Stomach (tissue), 4 donors: ENCODE measurements at regions not wholly inside any gene's neighbourhood (a gene's known extent, or its start where the extent isn't known, plus 50 kb on each side); places are given as distances from the start of the nearest gene placed in this dataset.

Source experiments
- EP300 ChIP-seq: sonication (generic); formaldehyde crosslinking; IDR thresholded peaks from one replicate; pipeline ENCODE4 v1.6.1; 2017; ENCODE audit warnings: antibody characterized with exemption
- TF ChIP-seq, protein P1 (sequence below), 7 experiments: fragments of 450-650 bp in 4 of 7; fragments of 200-600 bp in 3 of 7; sonication (generic) in 3 of 7; IDR thresholded peaks; one replicate each; pipeline ENCODE4 v1.5.1; 2016 to 2019; ENCODE audit warnings: antibody characterized with exemption in 7 of 7, control low read depth in 2 of 7, mild to moderate bottlenecking in 1 of 7

DNA sequence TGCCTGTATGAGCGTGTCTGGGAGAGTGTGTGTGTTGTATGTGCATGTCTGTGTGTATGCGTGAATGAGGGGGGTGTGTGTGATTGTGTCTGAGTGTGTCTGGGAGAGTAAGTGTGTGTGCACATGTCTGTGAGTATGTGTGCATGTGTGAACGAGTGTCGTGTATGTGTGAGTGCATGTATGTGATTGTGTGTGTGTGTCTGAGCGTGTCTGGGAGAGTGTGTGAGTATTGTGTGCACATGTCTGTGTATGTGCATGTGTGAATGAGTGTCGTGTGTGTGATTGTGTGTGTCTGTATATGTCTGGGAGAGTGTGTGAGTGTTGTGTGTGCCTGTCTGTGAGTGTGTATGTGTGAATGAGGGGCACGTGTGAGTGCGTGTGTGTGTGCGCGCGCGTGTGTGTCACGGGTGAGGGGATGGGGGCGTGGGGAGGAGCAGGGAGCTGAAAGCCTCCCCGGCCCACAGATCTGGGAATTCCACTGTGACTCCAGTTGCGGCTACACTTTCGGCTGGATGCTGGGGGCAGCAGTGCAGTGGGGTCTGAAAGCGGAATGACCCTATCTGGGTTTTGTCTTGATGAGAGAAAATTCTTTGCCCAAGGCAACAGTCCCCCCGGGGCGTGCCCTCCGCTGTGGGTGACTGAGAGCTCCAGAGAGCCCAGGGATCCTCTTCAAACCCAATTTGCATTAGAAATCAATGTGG, 138.1 kb upstream of the MED13L start:
- TF ChIP-seq, protein P1, sequence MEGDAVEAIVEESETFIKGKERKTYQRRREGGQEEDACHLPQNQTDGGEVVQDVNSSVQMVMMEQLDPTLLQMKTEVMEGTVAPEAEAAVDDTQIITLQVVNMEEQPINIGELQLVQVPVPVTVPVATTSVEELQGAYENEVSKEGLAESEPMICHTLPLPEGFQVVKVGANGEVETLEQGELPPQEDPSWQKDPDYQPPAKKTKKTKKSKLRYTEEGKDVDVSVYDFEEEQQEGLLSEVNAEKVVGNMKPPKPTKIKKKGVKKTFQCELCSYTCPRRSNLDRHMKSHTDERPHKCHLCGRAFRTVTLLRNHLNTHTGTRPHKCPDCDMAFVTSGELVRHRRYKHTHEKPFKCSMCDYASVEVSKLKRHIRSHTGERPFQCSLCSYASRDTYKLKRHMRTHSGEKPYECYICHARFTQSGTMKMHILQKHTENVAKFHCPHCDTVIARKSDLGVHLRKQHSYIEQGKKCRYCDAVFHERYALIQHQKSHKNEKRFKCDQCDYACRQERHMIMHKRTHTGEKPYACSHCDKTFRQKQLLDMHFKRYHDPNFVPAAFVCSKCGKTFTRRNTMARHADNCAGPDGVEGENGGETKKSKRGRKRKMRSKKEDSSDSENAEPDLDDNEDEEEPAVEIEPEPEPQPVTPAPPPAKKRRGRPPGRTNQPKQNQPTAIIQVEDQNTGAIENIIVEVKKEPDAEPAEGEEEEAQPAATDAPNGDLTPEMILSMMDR (IDR thresholded peaks at IDR 0.05) = no peak
- TF ChIP-seq EP300 = no peak
